Upper lobe of left lung (tissue), 6 donors: ENCODE measurements at regions not wholly inside any gene's neighbourhood (a gene's known extent, or its start where the extent isn't known, plus 50 kb on each side); places are given as distances from the start of the nearest gene placed in this dataset.
A peak's percentile ranks its signal among the peaks of the same experiment; 100 is the strongest.

Experiments
- ATAC-seq, 2 donors: fragments of 200-7000 bp; cut with Tn5 transposase; one replicate each; pipeline ENCODE4 v1.9.1; 2022; ENCODE audit warnings: mild to moderate bottlenecking in 2 of 2, moderate library complexity in 2 of 2; ENCODE audit not compliant: low FRiP score in 2 of 2
- DNase-seq, 2 donors: peaks; one replicate each; pipeline ENCODE4 v3.0.0-alpha.2; 2019 to 2020
- H3K27ac ChIP-seq, 4 donors: fragments of 200-600 bp; sonication (generic); one replicate each; pipeline ENCODE4 v1.5.1; 2016 to 2019
- H3K27me3 ChIP-seq, 4 donors: fragments of 200-600 bp; sonication (generic); one replicate each; pipeline ENCODE4 v1.5.1; 2017 to 2019
- H3K36me3 ChIP-seq, 4 donors: fragments of 200-600 bp; sonication (generic); one replicate each; pipeline ENCODE4 v1.5.1; 2016 to 2019
- H3K4me1 ChIP-seq, 4 donors: fragments of 200-600 bp; sonication (generic); one replicate each; pipeline ENCODE4 v1.5.1; 2018 to 2019
- H3K4me3 ChIP-seq, 4 donors: fragments of 200-600 bp; sonication (generic); one replicate each; pipeline ENCODE4 v1.5.1; 2017 to 2019; ENCODE audit warnings: mild to moderate bottlenecking in 2 of 4, moderate library complexity in 1 of 4
- H3K9me3 ChIP-seq, 4 donors: fragments of 200-600 bp; sonication (generic); one replicate each; pipeline ENCODE4 v1.5.1; 2018 to 2019
- EP300 ChIP-seq, 4 donors: sonication (generic); formaldehyde crosslinking; IDR thresholded peaks; one replicate each; pipeline ENCODE4 v1.5.1; 2017; ENCODE audit warnings: antibody characterized with exemption in 4 of 4, control low read depth in 2 of 4
- POLR2A ChIP-seq, 4 donors: fragments of 450-650 bp; IDR thresholded peaks; one replicate each; pipeline ENCODE4 v1.5.1; 2016 to 2017; ENCODE audit warnings: antibody characterized with exemption in 4 of 4, mild to moderate bottlenecking in 2 of 4
- POLR2AphosphoS5 ChIP-seq, 2 donors: sonication (generic); formaldehyde crosslinking; IDR thresholded peaks; one replicate each; pipeline ENCODE4 v1.5.1; 2017; ENCODE audit warnings: antibody characterized with exemption in 2 of 2
- WGBS, 2 donors: methylation state at CpG; one replicate each; pipeline ENCODE4 v1.1.5; 2017 to 2018; 5-methylcytosine and 5-hydroxymethylcytosine counted together
- TF ChIP-seq, protein P1 (sequence below), 6 experiments: fragments of 450-650 bp in 4 of 6; fragments of 200-600 bp in 2 of 6; sonication (generic) in 2 of 6; IDR thresholded peaks; one replicate each; pipeline ENCODE4 v1.5.1; 2016 to 2019; ENCODE audit warnings: antibody characterized with exemption in 6 of 6
- donor health status: DM: no; HTN: no; CAD: no; lungs with moderate emphysema.
- donor health status: DM: no; HTN: yes; CAD: no; lungs with severe emphysema.

DNA sequence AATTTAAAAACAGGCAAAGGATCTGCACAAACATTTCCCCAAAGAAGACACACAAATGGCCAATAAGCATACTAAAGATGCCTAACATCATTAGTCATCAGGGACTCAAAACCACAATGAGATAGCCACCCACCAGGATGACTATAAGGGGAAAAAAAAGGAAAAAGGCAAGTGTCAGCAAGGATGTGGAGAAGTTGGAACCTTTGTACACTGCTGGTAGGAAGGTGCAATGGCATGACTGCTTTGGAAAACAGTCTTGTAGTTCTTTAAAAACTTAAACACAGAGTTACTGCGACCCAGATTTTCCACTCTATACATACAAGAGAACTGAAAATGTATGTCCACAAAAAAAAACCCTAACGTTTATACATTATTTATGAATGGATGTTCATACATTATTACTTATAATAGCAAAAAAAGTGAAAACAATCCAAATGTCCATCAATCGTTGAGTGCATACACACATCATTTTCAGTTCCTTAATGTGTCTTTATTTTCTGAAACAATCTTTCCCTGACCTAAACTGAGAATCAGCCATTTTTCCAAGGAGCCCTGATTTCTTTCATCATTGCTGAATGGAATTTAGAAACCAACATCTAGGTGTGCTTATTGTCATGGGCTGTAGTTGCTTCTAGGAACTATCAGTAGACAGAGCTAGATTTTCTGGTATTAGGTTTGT lies 64.7 kb upstream of the TLK1 start:
- no peaks in the 10 kb centered on the region for H3K36me3 ChIP-seq
- DNase-seq (no peak), ATAC-seq (no peak)
- H3K4me1 ChIP-seq, result no peaks in the 10 kb centered on the region
- TF ChIP-seq POLR2A (IDR thresholded peaks at IDR 0.05) (no peak), EP300 (IDR thresholded peaks at IDR 0.05) (no peak), POLR2AphosphoS5 (IDR thresholded peaks at IDR 0.05) (no peak)
- TF ChIP-seq, protein P1, sequence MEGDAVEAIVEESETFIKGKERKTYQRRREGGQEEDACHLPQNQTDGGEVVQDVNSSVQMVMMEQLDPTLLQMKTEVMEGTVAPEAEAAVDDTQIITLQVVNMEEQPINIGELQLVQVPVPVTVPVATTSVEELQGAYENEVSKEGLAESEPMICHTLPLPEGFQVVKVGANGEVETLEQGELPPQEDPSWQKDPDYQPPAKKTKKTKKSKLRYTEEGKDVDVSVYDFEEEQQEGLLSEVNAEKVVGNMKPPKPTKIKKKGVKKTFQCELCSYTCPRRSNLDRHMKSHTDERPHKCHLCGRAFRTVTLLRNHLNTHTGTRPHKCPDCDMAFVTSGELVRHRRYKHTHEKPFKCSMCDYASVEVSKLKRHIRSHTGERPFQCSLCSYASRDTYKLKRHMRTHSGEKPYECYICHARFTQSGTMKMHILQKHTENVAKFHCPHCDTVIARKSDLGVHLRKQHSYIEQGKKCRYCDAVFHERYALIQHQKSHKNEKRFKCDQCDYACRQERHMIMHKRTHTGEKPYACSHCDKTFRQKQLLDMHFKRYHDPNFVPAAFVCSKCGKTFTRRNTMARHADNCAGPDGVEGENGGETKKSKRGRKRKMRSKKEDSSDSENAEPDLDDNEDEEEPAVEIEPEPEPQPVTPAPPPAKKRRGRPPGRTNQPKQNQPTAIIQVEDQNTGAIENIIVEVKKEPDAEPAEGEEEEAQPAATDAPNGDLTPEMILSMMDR (IDR thresholded peaks at IDR 0.05), result no peak
- WGBS, 2 donors, result 72 to 80% methylated on average over 3 of the region's 3 CpGs
- no peak overlapping the region for H3K4me3 ChIP-seq
- no peak overlapping the region for H3K27ac ChIP-seq
- H3K9me3 ChIP-seq, result no peaks in the 10 kb centered on the region
- H3K27me3 ChIP-seq, result no peaks in the 10 kb centered on the region

DNA sequence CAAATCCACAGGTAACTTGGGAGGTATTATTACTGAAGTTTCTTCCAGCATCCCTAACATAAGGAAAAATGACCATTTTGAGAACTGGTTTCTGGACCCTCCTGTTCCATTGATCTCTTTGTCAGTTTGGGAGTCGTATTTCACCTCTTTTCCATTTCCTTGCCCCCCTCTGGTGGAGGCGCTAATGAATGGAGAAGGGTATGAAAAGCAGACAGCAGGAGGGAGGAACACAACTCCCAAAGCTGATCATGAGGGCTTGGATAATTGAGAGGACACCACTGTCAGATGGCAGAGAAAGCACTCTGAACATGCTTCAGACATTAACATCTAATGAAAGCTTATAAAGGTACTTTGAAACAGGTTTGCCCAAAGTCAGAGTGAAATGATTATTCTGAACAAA lies 56.6 kb upstream of the TLK1 start:
- Histone ChIP-seq H3K27me3 (no peaks in the 10 kb centered on the region), H3K4me3 (no peak overlapping the region), H3K36me3 (no peaks in the 10 kb centered on the region), H3K4me1 (no peaks in the 10 kb centered on the region), H3K9me3 (peaks cover 0 to 4% (median 0%) of the 10 kb centered on the region in 4 donors), H3K27ac (no peak overlapping the region)
- TF ChIP-seq POLR2A (IDR thresholded peaks at IDR 0.05) (no peak), POLR2AphosphoS5 (IDR thresholded peaks at IDR 0.05) (no peak), EP300 (IDR thresholded peaks at IDR 0.05) (no peak)
- TF ChIP-seq, protein P1 (IDR thresholded peaks at IDR 0.05), result no peak
- no peak for DNase-seq
- no peak for ATAC-seq
- WGBS, 2 donors, result 63 to 70% methylated on average over 2 of the region's 2 CpGs

DNA sequence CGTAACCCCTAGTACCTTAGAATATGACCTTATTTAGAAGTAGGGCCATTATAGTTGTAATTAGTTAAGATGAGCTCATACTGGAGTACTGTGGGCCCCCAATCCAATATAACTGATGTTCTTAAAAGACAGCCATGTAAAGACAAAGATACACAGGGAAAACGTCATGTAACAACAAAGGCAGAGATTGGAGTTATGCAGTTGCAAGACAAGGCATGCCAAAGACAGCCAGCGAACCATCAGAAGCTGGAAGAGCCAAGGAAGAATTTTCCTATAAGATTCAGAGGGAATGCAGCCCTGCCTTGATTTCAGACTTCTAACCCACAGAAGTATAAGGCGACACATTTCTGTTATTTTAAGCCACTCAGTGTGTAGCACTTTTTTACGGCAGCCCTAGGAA lies 55.9 kb upstream of the TLK1 start:
- DNase-seq (no peak), ATAC-seq (no peak)
- H3K27ac ChIP-seq, result no peak overlapping the region
- H3K4me3 ChIP-seq, result no peak overlapping the region
- WGBS, 2 donors, result 82 to 88% methylated on average over 5 of the region's 5 CpGs
- TF ChIP-seq POLR2AphosphoS5 (IDR thresholded peaks at IDR 0.05) (no peak), POLR2A (IDR thresholded peaks at IDR 0.05) (no peak), EP300 (IDR thresholded peaks at IDR 0.05) (no peak)
- TF ChIP-seq, protein P1 (IDR thresholded peaks at IDR 0.05), result no peak
- H3K4me1 ChIP-seq, result no peaks in the 10 kb centered on the region
- peaks cover 0 to 4% (median 0%) of the 10 kb centered on the region in 4 donors for H3K9me3 ChIP-seq
- H3K36me3 ChIP-seq, result no peaks in the 10 kb centered on the region
- no peaks in the 10 kb centered on the region for H3K27me3 ChIP-seq

DNA sequence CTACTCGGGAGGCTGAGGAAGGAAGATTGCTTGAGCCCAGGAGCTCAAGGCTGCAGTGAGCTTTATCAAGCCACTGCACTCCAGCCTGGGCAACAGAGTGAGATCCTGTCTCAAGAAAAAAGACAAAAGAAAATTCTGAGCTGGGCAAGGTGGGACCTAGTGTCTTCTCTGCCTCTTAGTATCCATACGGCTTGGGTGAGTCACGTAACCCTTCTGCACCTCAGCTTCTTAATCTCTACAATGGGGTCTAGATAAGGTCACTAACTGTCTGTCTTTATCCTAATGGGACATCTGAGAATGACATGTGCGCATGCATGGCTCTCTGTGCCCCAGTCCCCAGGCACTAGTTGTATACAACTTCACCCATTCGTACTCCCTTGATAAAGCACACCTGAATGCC lies 53.4 kb upstream of the TLK1 start:
- TF ChIP-seq, protein P1 (IDR thresholded peaks at IDR 0.05), result no peak
- TF ChIP-seq EP300 (IDR thresholded peaks at IDR 0.05) (no peak), POLR2AphosphoS5 (IDR thresholded peaks at IDR 0.05) (no peak), POLR2A (IDR thresholded peaks at IDR 0.05) (no peak)
- no peaks in the 10 kb centered on the region for H3K36me3 ChIP-seq
- no peak for DNase-seq
- H3K27ac ChIP-seq, result no peak overlapping the region
- H3K4me3 ChIP-seq, result no peak overlapping the region
- no peak for ATAC-seq
- no peaks in the 10 kb centered on the region for H3K27me3 ChIP-seq
- H3K9me3 ChIP-seq, result peaks cover 0 to 2% (median 0%) of the 10 kb centered on the region in 4 donors
- 94 to 95% methylated on average over 5 of the region's 5 CpGs for WGBS, 2 donors
- H3K4me1 ChIP-seq, result no peaks in the 10 kb centered on the region

DNA sequence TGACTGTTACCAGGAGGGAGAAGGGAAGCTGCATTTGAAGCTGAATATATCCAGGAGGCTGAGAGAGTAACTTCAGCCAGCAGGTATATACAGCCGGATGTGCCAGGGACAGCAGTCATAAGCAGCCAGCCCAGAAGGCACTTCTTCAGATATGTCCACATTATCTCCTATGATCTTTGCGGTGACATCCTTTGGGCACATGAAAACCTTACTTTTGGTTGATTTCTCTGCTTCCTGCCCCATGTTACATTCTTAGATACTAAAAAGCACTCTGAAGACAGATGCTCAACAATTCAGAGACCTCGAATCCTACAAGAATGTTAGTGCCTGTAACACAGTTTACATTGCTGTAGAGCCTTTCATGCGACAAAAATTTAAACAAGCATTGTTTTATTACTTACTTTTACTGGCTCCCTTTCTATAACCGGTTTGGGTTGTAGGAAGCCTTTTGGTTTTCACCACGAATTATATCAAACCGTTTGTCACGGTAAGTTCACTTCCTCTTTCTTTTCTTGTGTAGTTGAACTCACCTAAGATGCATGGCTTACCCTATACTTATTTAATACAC lies 50.3 kb upstream of the TLK1 start:
- Histone ChIP-seq H3K27me3 (no peaks in the 10 kb centered on the region), H3K36me3 (no peaks in the 10 kb centered on the region), H3K9me3 (no peaks in the 10 kb centered on the region), H3K27ac (no peak overlapping the region), H3K4me3 (no peak overlapping the region), H3K4me1 (no peaks in the 10 kb centered on the region)
- TF ChIP-seq POLR2AphosphoS5 (IDR thresholded peaks at IDR 0.05), result no peak
- no peak for TF ChIP-seq EP300 (IDR thresholded peaks at IDR 0.05)
- no peak for TF ChIP-seq POLR2A (IDR thresholded peaks at IDR 0.05)
- TF ChIP-seq, protein P1 (IDR thresholded peaks at IDR 0.05), result no peak
- 38 to 43% methylated on average over 8 of the region's 8 CpGs for WGBS, 2 donors
- peak in 1 of 2 donors; percentile 53 for ATAC-seq
- DNase-seq, result no peak
